ENCODE measurements at regions not wholly inside any gene's neighbourhood (a gene's known extent, or its start where the extent isn't known, plus 50 kb on each side); places are given as distances from the start of the nearest gene placed in this dataset.

GRCh38 chr22:48745842-48746788, 1081.6 kb downstream of the BRD1 start:
- TF ChIP-seq CTCF (IDR thresholded peaks at IDR 0.05; ENCODE audit: extremely low read depth, missing control alignments): no peak
- DNase-seq (ENCODE audit: low spot score): no peak

- DNase-seq (ENCODE audit: low spot score): no peak
- TF ChIP-seq CTCF (IDR thresholded peaks at IDR 0.05; ENCODE audit: extremely low read depth, missing control alignments): no peak
Observed at GRCh38 chr22:48744967-48745841, 1082.5 kb downstream of the BRD1 start.

GRCh38 chr22:48744283-48744641, 1083.4 kb downstream of the BRD1 start:
- no peak for TF ChIP-seq CTCF (IDR thresholded peaks at IDR 0.05; ENCODE audit: extremely low read depth, missing control alignments)
- no peak for DNase-seq (ENCODE audit: low spot score)

GRCh38 chr22:48743601-48744282, 1083.9 kb downstream of the BRD1 start:
- no peak for TF ChIP-seq CTCF (IDR thresholded peaks at IDR 0.05; ENCODE audit: extremely low read depth, missing control alignments)
- no peak for DNase-seq (ENCODE audit: low spot score)

GRCh38 chr22:48742556-48743343, 1084.9 kb downstream of the BRD1 start:
- no peak for TF ChIP-seq CTCF (IDR thresholded peaks at IDR 0.05; ENCODE audit: extremely low read depth, missing control alignments)
- no peak for DNase-seq (ENCODE audit: low spot score)

GRCh38 chr22:48742191-48742555, 1085.5 kb downstream of the BRD1 start:
- no peak for TF ChIP-seq CTCF (IDR thresholded peaks at IDR 0.05; ENCODE audit: extremely low read depth, missing control alignments)
- DNase-seq (ENCODE audit: low spot score): no peak

Measured in GM20000 (cell line).